8988T (cell line): ENCODE measurements at regions not wholly inside any gene's neighbourhood (a gene's known extent, or its start where the extent isn't known, plus 50 kb on each side); places are given as distances from the start of the nearest gene placed in this dataset.

Experiments used
- DNase-seq: peaks from one replicate; pipeline ENCODE4 v3.0.0; 2011

DNA sequence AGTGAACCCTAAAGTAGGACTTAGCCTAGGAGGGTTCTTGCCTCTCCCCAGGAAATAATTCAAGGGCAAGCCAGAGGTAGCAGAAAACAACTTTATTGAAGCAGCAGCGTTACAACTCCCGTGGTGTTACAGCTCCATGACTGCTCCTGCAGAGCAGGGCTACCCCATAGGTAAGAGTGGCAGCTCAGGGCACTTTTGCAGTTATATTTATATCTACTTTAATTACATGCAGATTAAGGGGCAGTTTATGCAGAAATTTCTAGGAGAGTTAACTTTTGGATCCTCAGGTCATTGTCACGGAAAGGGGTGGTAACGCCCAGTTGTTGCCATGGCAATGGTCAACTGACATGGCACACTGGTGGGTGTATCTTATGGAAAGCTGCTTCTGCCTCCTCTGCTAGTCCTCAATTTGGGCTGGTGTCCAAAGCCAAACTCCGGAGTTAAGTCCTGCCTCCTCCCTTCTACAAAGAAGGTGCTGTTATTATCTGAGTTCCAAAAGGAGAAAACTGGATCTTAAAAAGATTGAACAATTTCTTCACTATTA is 1413.0 kb downstream of the DSC3 start:
- DNase-seq, result no peak

DNA sequence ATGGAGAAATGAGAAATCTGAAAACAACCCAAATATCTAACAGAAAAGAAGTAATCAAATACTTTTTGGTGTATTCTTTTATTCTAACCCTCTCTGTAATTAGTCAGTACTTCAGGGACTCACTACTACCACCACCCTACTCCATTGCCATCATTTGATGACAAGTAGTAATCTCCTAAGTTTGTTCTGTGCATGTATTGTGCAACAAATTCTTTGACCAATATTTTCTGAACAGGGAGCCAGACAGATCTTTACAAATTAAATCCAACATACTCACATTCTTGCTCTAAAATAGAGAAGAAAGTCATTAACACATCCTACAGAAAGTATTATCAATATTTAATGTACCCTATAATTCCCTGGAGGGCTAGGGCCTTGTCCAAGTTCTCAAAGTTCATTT is 1416.4 kb downstream of the DSC3 start:
- no peak for DNase-seq

DNA sequence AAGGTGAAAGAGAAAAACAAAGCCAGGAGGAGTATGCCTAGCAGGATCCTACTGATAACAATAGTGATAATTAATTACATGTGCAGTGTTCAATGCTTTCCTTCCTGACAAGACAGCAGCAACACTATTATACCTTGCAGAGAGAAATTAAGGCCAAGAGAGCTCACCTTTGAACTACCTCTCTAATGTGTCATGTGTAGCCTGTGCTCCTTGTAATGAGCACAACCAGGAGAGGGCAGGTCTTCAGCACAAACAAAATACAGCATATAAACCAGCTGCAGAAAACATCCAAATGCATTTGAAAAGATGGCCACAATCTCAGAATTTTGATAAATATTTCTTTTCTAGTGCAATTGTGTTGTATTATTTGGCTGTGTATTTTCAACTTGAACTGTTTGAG is 1425.7 kb downstream of the DSC3 start:
- DNase-seq, result no peak

DNA sequence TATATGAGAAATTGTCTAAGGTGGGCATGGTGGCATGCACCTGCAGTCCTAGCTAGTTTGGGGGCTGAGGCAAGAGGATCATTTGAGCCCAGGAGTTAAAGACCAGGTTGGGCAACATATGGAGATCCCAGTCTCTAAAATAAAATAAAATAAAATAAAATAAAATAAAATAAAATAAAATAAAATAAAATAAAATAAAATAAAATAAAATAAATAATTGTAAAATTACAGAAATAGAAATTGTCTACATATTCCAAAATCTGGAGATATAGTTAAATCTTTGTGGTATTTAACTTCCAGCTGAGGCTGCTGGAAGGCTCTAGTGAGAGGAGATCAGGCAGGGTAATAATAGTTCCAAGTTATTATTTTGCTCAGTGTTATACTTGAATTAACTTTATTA is 1432.1 kb upstream of the CDH2 start:
- no peak for DNase-seq

DNA sequence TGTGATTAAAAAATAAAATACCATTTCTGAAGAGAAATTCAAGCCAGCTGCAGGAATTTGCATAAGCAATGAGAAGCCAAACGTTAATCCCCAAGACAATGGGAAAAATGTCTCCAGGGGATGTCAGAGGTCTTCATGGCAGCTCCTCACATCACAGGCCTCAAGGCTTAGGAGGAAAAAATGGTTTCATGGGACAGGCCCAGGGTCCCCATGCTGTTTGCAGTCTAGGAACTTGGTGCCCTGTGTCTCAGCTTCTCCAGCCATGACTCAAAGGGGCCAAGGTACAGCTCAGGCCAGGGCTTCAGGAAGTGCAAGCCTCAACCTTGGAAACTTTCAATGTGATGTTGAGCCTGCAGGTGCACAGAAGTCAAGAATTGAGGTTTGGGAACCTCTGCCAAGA is 1428.4 kb upstream of the CDH2 start:
- no peak for DNase-seq

DNA sequence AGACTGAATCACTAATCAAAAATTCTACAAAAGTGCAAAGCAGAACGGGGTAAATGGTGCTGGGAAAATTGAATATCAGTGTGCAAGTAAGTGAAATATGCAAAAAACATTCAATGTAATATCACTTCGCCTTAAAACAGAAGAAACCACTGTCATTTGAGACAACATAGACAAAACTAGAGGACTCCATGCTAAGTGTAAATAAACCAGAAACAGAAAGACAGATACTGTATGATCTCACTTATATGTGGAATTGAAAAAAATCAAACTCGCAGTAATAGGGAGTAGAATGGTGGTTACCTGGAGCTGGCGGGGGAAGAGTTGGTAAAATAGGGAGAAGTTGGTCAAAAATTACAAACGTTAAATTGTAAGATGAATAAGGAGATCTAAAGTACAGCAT is 1420.0 kb upstream of the CDH2 start:
- no peak for DNase-seq

DNA sequence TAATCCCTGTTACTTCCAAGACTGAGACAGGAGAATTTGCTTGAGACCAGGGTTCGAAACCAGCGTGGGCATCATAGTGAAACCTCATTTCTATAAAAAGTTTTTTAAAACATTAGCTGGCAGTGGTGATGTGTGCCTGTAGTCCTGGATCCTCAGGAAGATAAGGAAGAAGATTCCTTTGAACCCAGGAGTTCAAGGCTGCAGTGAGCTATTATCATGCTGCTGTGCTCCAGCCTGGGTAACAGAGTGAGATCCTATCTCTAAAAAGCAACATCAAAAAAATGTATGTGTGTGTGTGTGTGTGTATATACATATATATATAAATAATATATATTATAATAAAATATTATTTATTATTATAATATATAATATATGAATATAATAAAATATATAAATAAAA is 1417.6 kb upstream of the CDH2 start:
- no peak for DNase-seq

DNA sequence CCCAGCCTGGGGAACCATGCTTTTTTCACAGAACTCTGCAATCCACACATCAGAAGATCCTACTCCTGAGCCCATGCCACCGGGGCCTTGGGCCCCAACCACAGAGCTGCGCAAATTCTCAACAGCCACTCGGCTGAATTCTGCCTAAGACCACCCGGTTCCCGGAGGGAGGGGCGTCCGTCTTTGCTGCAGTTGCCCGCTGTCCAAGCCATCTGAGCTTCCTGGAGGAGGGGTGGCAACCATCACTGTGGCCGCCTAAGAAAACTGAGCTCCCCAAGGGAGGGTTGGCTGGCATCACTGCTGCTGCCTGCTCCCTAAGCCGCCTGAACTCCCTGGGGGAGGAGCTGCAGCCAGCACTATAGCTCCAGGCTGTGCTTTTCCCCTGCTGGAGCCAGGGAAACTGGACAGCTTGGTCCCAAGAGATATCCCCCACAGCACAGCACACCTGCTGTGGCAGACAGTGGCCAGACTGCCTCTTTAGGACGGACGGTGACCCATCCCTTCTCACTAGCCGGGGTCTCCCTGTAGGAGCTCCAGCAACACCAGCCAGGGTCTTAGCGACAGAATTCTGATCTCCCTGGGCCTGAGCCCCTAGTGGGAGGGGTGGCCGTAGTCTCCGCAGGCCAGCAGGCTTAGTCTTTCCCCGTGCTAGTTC is 1411.6 kb upstream of the CDH2 start:
- DNase-seq, result no peak

DNA sequence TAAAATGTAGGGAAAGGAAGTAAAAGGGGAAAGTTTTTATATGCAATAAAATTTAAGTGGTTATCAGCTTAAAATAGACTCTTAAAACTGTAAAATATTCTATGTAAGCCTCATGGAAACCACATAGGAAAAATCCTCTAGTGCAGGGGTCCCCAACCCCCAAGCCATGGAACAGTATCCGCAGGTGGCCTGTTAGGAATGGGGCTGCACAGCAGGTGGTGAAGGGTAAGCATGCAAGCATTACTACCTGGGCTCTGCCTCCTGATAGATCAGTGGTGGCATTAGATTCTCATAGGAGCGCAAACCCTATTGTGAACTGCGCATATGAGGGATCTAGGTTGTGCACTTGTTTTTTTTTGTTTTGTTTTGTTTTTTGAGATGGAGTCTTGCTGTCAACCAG is 1409.3 kb upstream of the CDH2 start:
- no peak for DNase-seq

DNA sequence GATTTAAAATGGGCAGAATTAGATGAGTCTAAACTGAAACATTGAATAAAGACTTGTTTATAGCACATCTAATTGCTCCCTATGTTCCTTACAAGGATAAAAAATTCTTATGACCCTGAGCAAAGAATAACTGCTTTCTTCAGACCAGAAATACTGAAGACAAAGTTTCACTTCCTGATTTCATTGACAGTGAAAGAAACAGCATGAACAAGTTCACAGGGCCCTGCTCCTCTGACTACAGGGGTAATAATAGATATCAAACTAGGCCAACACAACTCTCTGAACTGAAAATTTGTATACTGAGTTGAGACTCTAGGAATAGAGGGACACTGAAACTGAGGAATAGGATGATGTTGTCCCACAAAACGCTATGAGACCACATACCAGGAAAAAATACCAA is 1383.3 kb upstream of the CDH2 start:
- no peak for DNase-seq

DNA sequence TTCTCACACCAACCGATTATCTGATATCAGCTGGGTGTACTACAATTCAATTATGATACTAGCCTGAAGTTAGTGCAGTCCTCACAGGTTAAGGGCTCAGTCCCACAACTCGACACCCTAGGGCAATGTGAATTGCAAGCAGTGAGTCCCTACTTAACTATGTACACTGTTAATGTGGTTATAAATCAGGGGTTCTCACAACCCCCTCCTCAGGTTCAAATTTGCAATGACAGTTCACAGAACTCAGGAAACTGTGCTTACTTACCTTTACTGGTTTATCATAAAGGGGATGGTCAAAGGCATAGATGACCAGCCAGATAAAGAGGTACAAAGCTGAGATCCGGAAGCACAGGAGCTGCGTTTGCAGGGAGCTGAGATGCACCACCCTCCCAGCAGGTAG is 1379.1 kb upstream of the CDH2 start:
- no peak for DNase-seq

DNA sequence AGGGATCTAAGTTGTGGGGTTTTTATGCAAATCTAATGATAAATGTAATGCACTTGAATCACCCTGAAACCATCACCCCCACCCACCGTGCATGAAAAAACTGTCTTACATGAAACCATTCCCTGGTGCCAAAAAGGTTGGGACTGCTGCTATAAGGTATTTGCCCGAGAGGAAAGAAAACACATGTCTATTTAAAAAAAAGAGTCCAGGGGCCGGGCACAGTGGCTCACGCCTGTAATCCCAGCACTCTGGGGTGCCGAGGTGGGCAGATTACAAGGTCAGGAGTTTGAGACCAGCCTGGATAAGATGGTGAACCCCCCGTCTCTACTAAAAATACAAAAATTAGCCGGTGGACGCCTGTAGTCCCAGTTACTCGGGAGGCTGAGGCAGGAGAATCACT is 1372.8 kb upstream of the CDH2 start:
- no peak for DNase-seq

DNA sequence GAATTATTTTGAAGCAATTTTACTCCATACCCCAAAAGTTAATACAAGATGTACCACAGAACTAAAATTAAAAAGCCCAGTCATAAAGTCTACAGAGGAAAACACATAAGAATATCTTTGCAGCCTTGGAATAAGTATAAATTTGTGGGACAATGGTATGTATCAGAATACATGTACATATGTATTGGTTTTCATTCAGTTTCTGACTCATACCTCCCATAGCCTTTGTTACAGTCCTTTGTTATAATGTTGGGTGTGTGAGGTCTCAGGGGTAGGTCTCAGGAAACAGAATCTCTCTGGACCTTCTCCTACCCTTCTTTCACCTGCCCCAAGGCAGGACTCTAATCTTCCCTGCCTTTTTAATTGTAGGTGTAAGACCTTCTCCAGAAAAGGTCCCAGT is 1370.7 kb upstream of the CDH2 start:
- no peak for DNase-seq

DNA sequence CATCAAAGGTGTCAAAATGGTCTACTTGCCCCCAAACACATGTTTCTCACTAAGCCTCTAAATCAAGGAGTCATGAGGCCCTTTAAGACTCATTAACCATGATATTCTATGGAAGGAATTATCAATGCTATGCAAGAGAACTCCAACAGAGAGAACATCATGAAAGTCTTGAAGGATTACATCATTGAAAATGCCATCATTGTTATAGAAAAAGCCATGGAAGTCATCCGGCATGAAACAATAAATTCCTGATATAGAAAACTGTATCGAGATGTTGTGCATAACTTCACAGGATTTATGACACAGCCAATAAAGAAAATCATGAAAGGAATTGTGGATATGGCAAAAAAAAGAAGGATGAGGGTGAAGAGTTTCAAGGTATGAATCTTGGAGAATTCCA is 1363.6 kb upstream of the CDH2 start:
- DNase-seq, result no peak

DNA sequence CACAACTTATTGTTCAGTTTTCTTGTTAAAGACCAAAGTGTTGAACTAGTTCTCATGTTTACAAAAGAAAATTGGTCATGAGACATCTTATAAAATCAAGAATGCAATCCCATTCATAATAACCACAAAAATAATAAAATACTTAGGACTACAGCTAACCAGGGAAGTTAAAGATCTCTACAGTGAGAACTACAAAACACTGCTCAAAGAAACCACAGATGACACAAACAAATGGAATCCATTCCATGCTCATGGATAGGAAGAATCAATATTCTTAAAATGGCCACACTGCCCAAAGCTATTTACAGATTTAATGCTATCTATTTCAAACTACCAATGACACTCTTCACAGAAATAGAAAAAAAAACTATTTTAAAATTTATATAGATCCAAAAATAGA is 1354.8 kb upstream of the CDH2 start:
- no peak for DNase-seq

DNA sequence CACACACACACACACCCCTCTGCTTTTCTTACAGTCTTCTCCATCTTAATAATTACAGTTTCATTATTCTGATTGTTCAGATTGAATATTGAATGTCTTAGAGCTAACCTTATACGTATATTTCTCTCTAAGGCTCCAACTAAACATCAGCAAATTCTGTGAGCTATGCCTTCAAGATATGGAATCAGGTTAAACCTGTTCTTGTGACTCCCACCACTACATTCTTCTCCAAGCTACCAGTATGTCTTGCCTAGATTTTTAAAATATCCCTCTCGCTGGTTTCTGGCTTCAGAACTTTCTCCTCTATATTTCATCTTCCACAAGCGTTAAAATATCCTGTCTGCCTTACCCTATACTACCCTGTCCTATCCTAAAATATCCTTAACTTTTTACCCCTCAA is 1346.4 kb upstream of the CDH2 start:
- no peak for DNase-seq

DNA sequence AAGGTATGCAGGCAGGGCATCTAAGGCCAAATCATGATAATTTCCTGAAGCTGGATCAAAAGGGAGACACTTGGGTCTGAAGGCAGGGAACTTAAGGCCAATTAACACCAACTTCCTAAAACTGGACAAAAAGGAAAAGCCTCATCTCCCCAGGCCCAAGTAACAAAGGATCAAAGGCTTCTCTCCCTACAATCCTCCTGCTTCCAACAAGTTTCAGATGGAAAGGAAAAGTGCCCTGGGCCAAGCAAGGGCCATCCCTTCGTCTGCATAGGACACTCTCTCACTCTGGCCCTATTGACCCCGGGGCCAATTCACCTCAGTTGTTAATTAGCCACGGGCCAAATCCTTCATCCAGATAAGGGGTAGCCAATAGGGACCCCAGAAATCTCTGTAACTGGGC is 1335.8 kb upstream of the CDH2 start:
- DNase-seq, result no peak

DNA sequence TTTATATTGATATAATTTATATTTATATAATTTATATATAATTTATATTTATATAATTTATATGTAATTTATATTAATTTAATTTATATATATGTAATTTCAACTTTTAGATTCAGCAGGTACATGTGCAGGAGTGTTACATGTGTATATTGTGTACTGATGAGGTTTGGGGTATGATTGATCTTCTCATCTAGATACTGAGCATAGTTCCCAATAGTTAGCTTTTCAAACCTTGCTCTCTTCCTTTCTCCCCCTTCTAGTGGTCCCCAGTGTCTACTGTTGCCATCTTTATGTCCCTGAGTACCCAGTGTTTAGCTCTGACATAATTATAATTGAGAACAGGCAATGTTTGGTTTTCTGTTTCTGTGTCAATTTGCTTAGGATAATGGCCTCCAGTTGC is 1335.3 kb upstream of the CDH2 start:
- no peak for DNase-seq

DNA sequence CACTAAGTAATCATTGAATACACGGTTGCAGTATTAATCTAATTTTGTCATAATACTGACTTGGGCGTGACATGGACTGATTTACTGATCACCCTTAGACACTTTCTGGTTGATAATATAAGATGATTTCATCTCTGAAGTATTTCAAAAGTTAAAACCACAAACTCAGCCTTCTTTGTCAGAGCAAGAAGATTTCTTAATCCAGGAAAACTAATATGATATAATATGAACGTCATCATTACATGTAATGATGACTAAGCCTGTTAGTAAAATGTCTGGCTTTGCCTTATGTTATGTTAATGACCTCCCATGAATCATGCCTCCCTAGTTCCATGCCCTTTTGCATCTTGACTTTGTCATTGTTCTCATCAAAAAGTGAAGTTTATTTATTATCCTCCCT is 1325.0 kb upstream of the CDH2 start:
- no peak for DNase-seq

DNA sequence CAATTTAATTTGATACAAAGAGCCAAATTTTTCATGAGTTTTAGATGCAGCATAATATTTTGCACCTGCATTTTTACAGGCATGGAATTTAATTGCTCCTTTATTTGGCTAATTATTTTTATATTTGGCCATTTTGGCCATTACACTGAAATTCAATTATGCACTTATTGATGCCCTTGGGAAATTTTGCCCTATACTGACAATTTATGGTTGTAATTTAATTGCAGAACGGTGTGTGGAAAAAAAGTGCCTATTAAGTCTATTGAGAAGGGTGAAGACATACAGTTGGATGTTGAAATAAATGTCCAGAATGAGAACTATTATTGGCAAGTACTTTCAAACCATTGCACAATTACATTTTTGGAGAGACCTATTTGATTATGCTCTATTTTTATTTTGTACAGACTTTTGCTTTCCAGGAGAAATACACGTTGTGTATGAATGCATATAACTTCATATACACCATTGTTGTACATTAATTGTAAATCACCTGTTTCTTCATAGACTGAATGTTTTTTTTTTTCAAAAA is 1319.3 kb upstream of the CDH2 start:
- DNase-seq, result no peak

DNA sequence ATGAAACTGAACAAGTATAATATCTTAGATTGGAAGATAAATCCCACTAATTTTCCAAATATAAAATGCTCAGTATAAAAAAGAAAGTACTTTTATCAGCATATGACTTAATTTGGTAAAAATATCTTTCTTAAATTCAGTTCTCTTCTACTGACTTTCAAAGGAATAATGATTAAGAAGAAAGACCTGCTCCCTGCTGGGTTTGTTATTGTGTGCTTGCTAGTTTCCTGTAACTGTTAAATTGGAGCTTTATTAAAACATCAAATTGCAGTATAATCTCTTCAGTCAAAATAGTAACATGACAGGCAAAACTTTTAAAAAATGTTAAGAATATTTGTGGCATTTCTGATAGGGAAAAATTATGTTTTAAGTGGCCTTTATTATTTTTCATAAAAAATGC is 1317.4 kb upstream of the CDH2 start:
- no peak for DNase-seq

DNA sequence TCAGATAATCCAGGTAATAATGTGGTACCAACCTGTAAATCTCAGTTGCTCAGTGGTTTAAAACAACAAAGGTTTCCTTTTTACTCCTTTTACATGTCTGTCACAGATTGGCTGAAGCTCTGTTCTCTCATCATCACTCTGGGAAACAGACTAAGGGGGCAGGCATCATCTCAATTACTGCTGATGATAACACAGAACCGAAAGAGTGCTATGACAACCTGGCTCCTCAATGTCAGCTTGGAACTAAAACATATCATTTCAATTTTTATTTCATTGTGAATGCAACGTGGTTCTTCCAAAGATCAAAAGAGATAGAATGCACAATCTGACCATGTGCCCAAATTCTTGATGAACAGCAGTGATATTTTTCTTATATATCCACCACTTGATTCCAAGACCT is 1315.0 kb upstream of the CDH2 start:
- DNase-seq, result no peak

DNA sequence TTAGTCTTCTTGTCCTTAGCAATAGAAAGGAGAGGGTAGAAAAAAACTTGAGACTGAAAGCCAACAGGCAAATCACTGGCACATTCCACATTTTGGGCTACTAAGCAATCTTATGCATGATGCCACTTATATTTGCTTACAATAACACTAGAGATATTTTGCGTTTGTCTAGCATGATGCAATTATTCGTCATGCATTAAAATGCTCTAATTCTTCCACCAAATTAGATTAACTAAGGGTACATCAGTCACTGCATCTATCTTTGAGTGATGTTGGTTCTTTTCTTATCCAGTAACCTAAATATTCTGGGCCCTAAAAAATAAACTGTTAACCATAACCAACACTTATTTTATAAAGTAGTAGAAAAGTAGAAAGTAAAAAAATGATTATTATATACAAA is 1311.7 kb upstream of the CDH2 start:
- DNase-seq, result no peak

DNA sequence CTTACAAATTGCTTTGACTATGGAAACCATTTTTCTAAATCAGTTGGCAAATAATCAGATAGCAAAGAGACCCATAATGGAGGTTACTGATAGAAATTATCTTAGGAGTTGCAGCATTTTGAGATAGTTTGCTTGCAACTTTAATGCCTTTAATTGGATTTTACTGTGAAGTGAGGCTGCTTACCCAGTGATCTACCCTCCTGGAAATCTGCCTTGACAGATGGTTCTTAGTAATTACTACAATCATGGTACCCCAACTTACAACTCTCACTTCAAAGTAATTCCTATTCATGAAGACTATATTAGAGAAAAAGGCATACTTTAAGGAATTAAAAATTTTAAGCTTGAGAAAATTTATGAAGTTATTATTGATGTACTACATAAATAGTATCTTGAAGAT is 1288.6 kb upstream of the CDH2 start:
- DNase-seq, result no peak

DNA sequence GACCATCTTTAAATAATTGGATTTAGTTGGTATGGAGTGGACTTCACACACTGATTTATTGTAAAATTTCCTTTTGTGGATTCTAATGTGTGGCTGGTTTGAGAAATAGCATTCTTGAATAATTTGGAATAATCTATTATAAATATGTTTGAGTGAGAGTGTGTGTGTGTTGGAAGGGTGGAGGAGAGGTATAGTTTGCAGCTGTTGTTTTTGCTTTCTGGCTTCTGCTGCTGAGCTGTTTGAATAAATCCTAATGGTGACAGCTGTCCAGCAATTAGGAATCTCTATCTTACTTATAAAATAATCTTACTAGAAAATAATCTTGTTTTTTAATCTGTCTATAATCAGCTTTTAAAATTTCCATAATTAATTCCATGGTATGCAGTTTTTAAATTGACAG is 1283.0 kb upstream of the CDH2 start:
- DNase-seq, result no peak
